ENCODE measurements at regions not wholly inside any gene's neighbourhood (a gene's known extent, or its start where the extent isn't known, plus 50 kb on each side); places are given as distances from the start of the nearest gene placed in this dataset.
"Not testable (repeated sequence)": the region's sequence is repeated elsewhere in the genome, so short reads cannot be mapped to it uniquely, and the experiment has no call there.

DNA sequence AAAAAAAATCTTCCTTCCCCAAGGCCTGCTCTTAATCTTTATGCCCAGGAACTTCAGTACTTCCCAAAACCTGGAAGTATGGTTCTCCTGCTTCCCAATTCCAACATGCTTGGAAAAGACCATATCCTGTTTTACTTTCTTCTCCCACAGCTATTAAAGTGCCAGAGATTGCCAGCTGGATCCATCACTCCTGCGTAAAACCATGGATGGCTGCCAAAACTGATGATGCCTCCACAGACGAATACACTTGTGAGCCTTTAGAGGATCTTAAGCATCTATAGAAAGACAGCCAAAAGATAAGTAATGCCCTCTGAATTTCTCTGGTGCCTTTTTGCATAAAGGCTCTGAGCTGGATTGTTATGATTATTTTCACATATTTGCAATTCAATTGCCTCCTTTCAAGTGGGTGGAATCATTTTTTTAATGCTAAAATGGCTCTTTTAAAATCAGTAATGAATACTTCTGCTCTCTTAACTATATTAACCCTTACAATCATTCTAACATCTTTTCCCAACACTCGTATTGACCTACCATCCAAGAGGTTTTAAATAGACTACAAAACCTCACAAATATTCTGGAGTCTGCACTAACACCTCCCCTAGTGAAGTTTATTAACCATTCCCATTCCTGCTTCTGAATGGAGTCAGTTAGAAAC is 1807.8 kb downstream of the BRINP3 start:
- no peak for DNase-seq

DNA sequence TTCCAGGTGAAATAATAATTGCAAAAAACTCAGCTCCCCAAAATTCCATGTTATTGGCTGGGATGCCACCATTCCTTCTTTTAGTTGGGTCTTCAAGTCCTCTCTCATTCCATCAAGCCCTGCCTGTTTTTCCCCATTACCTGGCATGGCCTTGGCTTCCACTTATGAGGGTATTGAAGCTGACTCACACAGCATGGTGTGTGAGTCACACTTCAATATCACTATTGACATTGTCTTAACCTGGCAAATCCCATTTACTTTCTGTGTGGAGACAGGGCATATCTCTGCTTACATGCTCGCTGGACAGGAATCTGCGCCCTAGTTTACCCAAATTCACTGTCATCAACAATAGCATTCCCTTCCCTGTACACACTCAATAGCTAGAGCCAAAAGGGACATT is 1806.8 kb downstream of the BRINP3 start:
- DNase-seq, result no peak

DNA sequence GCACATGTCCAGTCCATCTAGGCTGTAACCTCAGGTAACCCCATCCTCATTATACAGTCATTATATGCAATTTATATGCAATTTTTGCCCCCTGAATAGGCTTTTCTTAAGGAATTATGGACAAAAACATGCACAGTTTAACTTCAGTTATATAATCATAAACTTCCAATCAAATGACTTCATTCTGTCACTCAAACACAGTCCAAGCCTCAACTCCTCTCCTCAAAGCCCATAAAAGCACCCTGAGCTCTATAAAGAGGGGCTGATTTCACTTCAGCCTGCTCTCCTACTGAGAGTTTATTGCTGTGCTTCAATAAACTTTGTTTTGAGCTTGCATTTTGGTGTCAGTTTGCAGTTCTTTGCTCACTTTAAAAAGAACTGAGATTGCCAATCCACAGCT is 1805.5 kb downstream of the BRINP3 start:
- no peak for DNase-seq

DNA sequence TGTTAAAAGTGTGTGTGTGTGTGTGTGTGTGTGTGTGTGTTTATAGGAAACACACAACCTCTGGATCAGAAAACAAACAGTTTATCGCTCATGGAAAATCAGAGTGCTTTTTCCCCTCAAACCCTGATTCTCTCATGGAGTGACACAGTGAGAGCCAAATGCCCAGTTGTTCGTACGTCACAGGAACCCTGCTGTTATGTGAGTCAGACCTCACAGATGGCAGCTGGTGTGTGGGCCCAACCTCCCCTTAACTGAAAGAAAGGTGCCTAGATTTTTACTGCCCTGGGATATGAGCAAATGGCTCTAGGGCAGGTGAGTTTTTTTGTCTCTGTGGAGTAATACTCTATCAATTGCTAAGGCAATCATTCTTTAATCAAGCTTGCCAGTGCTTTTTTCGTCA is 1788.1 kb downstream of the BRINP3 start:
- no peak for DNase-seq

DNA sequence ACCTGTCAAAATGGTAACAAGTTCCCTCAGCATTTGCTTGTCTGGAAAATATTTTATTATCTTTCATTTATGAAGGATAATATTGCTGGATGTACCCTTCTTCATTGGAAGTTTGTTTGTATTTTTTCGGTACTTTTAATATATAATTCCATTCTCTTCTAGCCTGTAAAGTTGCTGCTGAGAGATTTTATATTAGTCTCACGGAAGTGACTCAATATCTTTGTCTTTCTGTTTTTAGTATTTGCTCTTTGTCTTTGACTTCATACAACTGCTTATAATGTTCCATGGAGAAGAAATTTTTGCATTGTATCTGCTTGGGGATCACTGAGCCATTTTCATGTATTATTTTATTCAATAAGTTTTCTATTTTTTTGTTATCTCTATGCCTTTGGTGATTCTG is 1777.5 kb downstream of the BRINP3 start:
- DNase-seq, result no peak

DNA sequence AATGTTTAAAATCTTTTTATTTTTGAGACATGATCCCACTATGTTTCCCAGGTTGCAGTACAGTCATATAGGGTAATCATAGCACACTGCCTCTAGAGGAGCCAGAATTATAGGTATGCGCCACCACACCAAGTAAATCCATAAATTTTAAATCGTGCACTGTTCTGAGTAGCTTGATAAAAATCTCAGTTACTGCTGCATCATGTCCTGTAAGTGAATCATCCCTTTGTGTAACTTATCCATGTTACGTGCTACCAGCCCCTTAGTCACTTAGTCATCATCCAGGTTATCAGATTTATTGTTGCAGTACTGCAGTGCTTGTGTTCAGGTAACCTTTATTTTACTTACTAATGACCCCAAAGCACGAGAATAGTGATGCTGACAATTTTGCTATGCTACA is 1770.9 kb downstream of the BRINP3 start:
- DNase-seq, result no peak

DNA sequence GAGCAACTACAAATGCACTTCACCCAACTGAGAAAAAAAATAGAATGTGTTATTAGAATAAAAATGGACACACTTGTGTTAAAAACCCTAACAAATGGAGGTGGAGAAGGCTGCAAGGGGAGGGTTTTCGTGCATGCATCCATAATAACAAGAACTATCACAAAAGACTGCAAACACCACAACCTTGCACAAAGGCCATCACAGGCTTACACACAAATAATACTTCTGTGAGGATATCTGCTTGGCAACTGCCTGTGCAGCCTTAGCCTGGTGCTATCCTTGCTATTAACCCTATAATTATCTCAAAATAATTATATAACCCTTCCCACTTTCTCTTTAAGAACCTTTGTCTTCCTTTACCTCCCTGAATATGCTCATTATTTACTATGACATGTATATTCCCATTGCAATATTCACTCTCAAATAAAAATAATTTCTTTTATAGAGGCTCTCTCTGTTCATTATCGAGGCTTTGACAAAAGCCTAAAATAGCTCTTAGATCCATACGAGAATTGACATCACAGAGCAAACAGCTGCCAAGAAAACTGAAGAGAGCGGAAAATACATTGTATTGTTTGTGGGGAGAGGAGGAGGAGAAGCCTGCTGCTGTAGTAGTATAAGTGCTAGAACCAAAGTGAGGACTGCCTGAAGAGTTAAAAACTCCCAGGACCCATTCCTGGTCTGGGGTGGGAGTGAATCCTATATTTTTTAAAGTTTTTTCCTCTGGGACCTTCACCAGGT is 1768.7 kb downstream of the BRINP3 start:
- no peak for DNase-seq

DNA sequence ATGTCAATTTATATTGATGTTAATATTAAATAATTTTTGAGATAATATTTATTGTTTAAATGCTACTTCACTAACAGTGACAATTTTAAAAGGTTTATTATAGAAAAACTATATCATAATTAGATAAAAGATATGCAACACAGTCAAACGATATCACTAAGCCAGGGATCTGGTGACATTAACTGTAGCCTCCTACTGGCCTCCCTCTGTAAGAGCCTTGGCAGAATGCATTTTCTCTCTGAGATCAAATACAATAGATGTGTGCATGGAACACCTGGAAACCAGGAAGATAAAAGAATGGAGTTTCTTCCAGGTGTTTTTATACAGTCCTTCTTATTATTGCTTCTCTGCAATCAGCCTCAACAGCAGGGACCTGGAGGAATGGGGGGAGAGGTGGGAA is 1762.1 kb downstream of the BRINP3 start:
- no peak for DNase-seq

DNA sequence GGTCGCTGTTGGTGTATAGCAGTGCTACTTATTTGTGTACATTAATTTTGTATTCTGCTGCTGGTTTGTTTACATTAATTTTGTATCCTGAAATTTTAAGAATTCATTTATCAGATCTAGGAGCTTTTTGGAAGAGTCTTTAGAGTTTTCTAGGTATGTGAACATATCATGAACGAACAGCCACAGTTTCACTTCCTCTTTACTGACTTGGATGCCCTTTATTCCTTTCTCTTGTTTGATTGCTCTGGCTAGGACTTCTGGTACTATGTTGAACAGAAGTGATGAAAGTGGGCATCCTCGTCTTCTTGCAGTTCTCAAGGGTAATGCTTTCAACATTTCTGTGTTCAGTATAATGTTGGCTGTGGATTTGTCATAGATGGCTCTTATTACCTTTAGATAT is 1757.9 kb downstream of the BRINP3 start:
- no peak for DNase-seq

DNA sequence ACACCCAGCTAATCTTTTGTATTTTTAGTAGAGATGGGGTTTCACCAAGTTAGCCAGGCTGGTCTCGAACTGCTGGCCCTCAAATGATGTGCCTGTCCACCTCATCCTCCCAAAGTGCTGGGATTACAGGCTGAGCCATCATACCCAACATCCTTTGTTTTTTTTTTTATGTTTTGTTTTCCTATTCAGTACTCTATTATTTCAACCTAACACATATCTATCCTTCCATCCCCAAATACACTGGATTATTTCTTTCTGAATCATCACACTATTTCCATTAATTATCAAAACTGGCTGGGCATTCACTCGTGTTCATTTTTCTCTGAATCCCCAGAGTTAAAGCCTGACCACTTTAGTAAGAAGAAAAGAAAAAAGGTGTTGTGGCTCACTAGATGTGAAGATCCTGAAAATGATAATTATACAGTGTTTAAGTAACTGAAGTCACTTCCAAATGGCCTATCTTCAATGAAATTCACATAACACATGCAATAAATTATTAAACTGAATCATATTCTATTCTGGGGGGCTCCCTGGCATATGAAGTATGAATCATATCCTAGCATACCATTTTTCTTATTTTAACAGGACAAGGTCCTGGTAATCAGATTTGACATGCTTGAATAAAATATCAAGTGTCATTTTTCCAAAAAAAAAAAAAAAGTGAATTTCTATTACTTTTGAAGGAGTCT is 1754.2 kb downstream of the BRINP3 start:
- DNase-seq, result no peak

DNA sequence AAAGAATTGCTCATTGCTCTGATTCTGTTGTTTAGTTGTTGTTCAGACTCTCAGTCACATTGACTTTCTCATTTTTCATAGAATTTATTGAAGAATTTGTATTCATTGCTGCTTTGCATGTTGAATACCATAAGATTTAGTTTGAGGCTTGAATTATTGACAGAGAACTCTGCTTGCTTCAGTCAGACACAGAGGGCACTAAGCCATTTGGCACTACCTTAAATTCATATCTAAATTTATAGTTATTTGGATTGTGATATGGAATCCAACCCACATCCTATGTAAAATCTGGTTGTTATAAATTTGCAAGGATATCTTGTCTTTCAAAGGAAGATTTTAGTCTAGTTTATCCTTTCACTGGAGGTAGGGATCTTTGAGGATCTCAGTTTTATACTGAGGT is 1748.6 kb downstream of the BRINP3 start:
- DNase-seq, result no peak

DNA sequence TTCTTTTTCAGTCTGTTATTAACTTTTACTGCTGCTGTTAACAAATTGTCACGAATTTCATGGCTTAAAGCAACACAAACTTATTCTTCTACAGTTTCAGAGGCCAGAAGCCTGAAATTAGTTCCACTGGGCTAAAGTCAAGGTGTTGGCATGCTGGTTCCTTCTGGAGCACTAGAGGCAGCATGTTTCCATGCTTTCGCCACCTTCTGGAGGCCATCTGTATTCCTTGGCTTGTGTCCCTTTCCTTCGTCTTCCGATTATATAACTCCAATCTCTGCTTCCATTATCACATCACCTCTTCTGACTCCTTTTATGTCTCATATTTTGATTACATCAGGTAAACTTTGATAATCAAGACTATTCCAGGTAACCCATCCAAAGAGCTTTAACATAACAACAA is 1742.1 kb downstream of the BRINP3 start:
- no peak for DNase-seq

DNA sequence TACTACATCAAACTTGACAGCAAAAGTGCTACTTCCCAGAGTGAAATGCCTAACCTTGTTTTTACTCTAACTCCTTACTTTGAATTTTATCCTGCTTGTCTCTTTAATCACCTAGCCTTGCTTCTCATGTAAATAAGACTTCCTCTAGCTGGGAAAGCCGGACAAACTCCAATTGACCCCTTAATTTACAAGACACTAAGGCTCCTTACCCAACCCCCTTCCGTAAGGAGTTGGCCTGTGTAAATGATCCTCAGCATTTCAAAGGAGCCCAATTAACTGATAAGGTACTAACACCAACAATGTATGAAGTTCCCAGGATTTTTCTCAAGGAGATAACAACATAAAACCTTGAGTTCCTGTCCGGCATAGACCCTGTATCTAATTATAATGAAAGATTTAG is 1728.4 kb downstream of the BRINP3 start:
- not testable (repeated sequence) for DNase-seq

DNA sequence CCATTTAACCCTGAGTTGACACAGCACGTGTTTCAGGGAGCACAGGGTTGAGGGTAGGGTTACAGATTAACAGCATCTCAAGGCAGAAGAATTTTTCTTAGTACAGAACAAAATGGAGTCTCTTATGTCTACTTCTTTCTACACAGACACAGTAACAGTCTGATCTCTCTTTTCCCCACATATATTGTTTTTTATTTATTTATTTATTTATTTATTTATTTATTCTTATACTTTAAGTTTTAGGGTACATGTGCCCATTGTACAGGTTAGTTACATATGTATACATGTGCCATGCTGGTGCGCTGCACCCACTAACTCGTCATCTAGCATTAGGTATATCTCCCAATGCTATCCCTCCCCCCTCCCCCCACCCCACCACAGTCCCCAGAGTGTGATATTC is 1725.6 kb downstream of the BRINP3 start:
- DNase-seq, result not testable (repeated sequence)

DNA sequence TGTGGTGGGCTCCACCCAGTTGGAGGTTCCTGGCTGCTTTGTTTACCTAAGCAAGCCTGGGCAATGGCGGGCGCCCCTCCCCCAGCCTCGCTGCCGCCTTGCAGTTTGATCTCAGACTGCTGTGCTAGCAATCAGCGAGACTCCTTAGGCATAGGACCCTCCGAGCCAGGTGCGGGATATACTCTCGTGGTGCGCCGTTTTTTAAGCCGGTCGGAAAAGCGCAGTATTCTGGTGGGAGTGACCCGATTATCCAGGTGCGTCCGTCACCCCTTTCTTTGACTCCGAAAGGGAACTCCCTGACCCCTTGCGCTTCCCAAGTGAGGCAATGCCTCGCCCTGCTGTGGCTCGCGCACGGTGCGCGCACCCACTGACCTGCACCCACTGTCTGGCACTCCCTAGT is 1719.9 kb downstream of the BRINP3 start:
- DNase-seq, result not testable (repeated sequence)

DNA sequence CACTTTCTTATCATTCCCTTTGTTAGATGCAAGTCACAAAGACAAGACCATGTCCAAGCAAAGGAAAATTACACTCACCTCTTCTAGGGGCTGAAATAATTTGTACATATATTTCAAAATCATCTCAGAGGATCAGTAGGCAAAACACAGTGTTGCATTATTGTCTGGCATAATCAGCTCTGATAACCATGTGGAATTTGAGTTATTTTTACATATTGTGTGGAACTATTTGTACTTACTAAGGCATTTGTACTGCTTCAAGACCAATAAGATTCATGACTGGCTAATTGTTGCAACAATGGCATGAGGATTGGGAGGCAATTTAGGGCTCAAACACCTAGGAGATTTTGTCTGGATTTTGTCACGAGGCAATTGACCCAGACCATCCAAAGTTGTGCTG is 1716.4 kb downstream of the BRINP3 start:
- no peak for DNase-seq

DNA sequence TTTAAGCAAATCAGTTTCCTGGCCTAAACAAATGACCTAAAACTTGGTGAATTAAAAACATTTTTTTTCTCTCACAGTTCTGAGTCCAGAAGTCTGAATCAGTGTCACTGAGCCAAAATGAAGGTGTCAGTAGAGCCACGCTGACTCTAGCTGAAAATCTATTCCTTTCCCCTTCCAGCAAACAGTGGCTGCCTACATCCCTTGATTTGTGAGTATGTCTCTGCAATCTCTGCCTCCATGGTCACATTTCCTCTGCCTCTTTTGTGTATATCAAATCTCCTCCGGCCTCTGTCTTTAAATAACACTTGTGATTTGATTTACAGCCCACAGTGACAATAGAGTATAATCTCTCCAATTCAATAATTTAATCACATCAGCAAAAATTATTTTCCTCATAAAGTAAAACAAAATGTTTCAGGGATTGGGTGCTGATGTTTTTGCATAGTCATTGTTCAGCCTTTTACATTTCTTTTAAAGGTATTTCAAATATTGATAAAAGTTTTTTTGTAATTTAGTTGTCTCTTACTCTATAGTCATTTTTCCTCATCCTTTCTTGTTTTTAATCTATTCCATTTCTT is 1715.4 kb downstream of the BRINP3 start:
- DNase-seq, result no peak

DNA sequence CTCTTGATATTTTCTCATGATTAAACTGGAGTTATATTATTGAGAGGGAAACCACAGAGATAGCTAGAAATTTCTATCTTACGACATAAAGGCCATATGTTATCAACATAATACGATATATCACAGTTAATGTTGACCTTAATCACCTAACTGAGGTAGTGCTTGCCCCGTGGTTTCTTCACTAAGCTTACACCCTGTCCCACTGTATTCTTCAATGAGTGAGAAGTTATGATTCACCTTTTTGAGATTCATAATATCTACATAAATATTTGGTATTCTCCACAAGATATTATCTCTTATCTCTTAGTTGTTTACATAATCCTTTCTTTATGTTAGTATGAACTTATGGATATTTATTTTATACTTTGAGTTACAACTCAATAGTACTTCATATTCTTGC is 1714.1 kb downstream of the BRINP3 start:
- no peak for DNase-seq

DNA sequence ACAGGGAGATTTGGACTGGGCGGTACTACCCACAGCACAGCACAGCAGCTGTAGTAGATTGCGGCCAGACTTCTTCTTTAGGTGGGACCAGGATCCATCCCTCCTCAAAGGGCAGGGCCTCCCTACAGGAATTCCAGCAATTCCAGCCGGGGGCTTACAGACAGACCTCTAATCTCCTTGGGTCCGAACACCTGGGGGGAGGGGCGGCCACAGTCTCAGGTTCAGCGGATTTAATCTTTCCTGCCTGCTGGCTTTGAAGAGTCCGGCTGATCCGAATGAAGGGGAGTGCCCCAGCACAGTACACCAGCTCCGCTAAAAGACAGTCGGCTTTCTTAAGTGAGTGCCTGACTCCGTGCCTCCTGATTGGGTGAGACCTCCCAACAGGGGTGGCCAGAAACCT is 1708.5 kb downstream of the BRINP3 start:
- DNase-seq, result no peak

DNA sequence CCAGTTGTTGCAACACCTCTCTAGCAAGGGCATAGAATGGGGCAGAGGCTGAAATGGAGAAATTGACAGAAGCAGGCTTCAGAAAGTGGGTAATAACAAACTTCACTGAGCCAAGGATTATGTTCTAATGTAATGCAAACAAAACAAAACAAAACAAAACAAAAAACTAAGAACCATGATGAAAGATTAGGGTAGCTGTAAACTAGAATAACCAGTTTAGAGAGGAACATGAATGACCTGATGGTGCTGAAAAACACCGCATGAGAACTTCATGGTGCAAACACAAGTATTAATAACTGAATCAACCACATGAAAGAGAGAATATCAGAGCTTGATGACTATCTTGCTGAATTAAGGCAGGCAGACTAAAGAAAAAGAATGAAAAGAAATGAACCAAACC is 1707.7 kb downstream of the BRINP3 start:
- no peak for DNase-seq

DNA sequence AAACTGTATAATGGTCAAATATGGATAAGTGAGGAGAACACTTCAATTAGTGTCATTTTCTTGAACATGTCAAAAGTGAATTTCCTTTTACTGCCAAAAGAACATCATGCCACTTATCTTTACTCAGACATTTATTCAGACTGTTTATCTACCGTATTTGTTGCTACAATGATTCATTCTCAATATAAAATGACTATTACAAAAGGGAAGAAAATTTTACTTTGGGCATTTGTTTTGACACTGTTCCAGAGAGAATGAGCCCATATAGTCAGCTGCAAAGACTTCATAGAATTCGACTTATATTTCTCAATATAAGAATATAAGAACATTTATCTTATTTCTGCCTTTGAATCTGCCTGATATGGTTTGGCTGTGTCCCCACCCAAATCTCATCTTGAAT is 1699.1 kb downstream of the BRINP3 start:
- no peak for DNase-seq

DNA sequence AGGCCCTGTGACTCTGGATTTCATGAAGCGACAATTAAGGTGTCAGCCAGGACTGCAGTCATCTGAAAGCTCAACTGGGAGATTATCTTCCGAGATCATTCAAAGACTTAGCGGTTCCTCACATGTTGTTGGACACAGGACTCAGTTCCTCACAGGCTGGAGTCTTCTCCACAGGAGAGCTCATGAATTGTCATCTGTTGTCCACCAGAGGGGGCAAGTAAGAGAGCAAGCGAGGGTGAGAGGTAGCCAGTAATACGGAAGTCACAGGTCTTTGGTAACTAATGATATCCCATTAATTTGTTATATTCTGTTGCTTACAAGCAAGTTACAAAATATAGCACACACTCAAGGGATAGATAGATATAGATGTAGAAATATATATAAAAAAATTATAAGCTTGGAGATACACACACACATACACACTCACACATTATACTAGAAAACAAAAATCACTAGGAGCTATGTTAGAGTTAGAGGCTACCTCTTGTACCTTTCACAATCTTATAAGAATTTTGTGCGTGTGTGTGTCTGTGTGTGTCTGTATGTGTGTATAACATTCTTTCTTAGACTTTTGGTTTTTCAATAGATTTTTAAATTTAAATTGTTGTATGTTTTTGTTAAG is 1695.3 kb downstream of the BRINP3 start:
- DNase-seq, result no peak

DNA sequence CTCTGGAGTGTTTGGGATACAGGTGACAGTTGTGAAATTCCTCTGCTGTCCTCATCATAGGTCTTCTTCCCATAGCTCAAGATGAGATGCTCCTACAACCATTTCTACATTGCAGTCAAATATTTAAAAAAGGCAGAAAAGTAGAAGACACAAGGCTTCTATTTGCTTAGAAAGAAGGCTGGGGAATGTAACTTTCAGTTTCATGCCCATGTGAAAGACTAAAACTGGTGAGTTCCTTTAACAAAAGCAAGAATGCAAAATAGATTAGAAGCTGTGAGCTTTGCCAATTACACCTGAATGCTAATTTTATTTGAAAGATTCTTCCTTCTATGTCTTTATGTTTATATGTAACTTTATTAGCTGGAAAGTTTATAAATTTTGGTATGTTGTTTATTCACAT is 1682.7 kb downstream of the BRINP3 start:
- DNase-seq, result no peak
